Fibroblast of lung (primary cell): ENCODE measurements at regions not wholly inside any gene's neighbourhood (a gene's known extent, or its start where the extent isn't known, plus 50 kb on each side); places are given as distances from the start of the nearest gene placed in this dataset.

Source experiments
- CTCF ChIP-seq, 2 donors: IDR thresholded peaks in 1 of 2; conservative IDR thresholded peaks in 1 of 2; 1 replicate in 1 of 2; 2 replicates in 1 of 2; pipeline ENCODE4 v1.5.1; 2011 to 2012; ENCODE audit warnings: low read length in 2 of 2, control low read depth in 1 of 2, inconsistent platforms in 1 of 2, low read depth in 1 of 2, mild to moderate bottlenecking in 1 of 2
- EZH2 ChIP-seq: IDR thresholded peaks from 2 replicates; pipeline ENCODE4 v1.5.1; 2012; ENCODE audit warnings: low read length, control low read depth, mild to moderate bottlenecking; ENCODE audit errors: missing control alignments

- TF ChIP-seq CTCF (conservative IDR thresholded peaks at IDR 0.05 in 1 of 2, IDR thresholded peaks at IDR 0.05 in 1 of 2; ENCODE audit: low read depth in 1 of 2, low read length in 2 of 2) (no peak), EZH2 (no peak)
Measured at GRCh38 chr3:18649666-18650363, 224.7 kb upstream of the SATB1 start.
